GM19467 (cell line): ENCODE measurements at regions not wholly inside any gene's neighbourhood (a gene's known extent, or its start where the extent isn't known, plus 50 kb on each side); places are given as distances from the start of the nearest gene placed in this dataset.

Experiments used
- ATAC-seq: cut with Tn5 transposase; IDR thresholded peaks from one replicate; pipeline ENCODE4 v1.9.1; 2021; ENCODE audit warnings: mild to moderate bottlenecking, moderate library complexity; ENCODE audit not compliant: unreplicated experiment

DNA sequence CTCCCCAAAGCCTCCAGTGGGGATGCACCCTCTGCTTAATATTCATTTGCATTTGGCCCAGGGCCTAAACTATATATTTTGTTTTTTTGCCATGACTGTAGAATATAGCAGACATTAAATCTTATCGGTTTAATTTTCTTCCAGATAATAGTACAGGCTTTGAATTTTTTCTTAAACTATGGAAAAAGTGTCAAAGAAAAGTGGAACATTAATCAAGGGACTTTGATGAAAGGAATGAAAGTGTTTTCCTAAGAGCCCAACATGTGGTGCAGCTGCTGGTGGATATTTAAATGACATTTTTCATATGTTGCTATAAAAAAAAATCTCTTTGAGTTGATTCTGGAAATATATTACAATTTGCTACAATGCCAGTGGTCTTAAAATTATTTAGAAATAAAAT lies 346.8 kb downstream of the CYP26B1 start:
- ATAC-seq: no peak

DNA sequence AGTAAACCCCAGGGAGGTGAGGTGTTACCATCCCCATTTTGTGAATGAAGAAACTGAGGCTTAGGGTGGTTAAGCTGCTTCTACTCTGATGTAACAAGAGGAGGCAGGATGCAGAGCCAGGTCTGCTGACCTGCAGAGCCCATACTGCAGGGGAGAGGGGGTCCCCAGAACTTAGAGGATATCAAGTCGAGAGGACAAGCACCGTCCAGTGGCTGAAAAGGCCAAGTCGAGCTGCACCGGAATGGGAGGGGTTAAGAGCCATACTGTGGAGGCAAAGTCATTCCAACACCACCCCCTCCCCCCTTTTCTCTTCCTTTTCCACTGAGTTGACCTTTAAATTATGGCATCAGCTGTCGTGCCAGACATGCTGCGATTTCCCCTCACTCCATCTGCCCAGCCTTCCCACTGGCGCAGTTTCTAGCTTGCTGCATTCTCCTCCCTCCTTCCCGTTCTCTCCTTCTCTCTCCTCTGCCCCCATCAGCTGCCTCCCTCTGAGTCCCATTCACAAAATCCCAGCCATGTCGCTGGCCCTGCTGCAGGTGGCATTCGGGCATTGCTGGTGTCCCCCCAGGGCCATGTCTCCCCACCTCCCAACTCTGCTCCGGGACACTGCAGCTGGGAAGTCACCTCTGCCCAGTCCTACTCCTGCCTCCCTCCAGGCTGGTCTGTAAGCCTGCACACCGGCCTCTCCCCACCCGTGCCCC lies 346.9 kb downstream of the DYSF start:
- ATAC-seq: no peak

DNA sequence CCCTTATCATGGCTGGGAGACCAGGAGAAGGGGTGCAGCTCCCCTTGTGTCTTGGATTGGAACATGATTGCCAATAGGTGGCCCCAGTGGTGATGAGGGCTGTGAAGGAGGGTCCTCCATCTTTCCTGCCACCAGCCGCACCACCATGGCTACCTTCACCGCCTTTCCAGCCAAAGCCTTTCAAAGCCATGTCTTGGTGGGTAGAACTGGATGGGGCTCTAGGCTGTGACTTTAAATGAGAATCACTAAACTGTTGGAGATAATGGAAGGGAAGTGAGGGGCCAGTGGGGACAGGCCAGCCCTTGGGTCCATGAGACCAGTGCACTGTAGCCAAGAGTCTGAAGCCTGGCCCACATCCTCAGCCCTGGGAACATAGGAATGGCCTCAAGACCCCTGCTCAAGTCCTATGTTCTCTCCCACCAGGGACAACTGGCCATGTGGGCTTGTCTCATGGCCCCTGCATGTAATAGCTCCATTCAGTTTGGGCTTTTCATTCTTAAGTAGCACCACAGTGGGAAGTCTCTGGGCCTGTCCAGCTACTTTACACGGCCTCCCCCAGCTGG lies 345.7 kb downstream of the DYSF start:
- no peak for ATAC-seq

DNA sequence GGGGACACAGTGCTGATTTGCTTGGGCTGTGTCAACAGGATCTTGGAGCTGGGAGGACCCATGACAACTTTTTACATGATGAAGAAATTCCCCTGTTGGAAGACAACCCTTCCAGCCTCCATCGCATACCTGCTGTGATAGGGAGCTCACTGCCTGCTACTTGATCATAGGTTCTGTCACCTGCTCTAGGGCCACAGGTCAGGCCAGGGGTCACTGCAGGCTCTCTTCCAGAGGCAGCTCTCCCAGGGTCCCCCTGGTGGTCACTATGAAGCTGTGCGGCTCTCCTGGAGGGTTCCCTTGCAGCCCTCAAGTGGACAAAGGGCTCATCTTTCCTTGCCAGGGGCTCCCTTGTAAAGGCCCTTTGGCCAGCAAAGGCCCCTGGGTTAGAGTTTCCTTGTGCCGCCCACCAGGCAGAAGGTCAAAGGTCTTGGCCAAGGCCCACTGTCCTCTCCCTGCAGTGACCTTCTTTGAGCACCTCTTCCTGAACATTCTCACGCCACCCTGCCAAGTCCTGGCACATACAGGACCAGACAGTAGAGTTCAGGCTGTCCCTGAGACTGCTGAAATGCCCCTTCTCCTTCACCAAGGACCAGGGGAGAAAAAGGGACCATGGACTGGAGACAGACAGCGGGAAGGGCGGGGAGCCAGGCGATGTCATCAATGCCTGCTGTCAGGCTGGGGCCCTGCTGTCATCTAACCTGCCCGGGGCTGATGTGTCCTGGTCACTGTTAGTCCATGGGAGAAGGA lies 345.1 kb downstream of the DYSF start:
- no peak for ATAC-seq

DNA sequence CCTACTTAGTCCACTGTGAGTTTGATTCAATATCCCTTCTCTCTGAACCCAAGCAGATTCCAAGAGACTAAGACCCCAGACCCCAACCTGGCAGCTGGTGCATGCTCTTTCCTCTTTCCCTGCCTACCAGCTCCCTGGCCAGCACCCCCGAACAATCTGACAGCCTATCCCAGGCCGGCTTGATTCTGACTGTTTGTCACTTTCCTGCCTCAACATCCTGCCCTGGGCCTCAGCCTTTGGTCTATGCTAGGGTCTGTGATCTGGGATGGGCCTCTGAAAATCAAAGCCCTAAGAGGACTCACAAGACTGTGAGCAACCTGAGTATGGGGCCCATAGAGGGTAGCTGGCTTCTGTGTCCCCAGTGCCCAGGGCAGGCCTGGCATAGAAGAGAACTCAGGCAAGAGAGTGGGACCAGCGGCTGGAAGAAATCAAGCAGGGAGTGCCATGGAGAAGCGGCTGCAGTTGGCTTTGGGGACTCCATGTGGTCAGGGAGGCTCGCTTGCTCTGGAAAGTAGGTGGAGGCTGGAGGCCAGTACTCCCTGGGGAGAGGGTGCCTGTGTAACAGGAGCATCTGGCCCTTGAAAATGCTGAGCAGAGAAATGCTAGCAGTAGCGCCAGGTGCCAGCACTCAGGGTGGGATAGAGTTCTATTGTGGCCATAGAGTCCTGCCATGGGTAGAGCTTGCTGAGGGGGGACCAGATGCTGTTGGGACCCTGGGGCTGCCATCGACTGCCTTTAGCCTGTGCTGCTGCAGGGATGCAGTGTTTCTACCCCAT lies 343.9 kb downstream of the DYSF start:
- ATAC-seq: no peak

DNA sequence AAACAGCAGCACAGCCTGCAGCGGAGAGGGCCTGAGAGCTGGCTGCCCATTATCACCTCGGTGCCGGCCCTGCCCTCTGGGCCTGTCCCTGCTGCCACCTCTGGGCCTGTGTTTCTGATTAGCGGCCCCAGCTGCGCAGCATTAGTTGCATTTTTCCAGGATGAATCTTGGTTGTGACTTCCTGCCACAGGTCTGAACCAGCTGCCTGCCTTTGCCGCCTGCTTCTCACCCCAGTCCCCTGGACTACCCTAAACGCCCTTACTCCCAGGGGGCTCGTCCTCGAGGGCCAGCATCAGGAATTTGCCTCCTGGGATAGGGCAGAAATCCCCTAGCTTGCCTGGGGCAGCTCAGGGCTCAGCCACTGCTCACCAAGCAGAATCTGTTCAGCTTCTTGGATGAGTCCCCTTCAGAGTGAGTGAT lies 342.8 kb downstream of the DYSF start:
- no peak for ATAC-seq

DNA sequence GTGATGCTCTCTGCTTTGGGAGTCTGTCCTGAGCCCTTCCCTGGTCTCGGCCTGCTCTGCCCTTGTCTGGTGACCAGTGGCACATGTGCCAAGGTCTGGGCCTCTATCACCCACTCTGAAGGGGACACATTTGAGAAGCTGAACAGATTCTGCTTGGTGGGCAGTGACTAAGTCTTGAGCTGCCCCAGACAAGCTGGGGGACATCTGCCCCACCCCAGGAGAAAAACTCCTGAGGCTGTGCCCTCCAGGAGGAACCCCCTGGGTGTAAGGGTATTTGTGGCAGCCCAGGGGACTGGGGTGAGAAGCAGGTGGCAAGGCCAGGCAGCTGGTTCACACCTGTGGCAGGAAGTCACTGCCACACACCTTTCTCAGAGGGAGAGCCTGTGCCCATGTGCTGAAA lies 342.1 kb downstream of the DYSF start:
- no peak for ATAC-seq

DNA sequence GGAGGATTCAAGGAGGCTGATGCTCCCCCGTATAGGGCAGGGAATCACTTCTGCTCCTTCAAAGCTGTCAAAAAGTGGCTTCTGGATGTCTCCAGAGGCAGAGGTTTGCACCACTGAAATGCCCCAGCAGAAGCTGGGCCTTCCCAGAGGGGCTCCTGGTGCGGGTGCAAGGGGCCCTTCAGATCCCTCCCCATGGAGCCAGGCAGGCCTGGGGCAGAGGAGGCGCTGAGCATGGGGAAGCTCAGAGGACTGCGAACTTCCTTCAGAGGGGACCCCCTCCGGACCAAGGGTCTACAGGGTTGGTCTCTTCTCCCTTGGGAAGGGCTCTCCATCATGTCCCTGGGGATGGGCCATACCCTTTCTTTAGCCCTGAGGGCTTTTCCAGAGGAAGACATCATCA lies 341.2 kb downstream of the DYSF start:
- no peak for ATAC-seq

DNA sequence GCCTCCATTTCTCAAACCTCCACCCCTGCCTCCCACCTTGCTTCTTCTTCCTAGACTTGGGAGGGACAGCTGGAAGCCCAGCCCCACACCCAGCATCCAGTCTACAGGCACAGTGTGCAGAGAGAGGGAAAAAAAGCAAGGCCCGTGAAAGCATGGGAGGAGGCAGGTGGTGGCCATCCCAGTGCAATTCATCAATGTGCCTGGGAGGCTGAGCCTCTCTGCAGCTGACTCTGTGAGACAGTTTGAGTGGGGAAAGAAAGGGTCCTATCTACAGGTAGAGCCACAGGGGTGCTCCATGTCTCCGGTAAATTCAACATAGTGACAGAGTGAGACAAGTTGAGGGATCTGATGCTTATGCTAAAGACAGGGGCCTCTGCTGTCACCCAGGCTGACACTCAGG lies 340.6 kb downstream of the DYSF start:
- no peak for ATAC-seq

DNA sequence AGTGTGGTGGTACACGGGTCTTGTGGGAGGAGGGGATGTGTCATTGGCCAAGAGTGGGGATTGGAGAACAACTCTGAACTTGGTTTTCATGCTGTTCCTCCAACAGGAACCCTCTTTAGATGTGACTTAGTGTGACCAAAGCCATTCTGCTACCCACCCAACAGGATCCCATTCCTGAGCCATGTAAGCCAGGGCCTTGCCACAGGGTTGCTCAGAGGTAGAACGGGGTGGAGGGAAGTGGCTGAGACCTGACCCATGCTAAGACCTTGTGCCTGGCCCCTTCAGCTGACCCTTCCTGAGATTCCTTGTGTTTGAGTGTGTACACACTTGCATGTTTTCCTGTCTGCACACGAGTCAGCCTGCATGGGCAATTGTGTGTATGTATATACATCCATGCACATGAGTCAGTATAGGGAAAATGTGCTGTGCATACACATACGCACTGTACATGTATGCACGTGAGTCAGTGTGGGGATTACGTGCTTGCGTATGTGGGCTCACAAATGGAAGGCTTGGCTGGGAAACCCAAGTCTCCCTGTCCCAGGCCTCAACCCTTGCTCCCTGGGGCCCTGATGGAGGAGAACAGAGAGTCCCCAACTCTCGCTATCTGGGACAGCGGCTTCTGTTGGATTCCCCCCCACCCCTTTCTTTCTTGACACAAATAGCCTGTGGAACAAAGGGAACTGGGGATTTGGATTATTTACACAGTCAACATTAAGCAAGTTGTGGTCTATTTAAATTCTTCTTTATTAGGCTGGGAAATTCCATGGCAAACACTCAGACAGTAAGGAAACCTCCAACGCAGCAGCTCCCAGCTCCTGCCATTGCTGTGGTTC lies 339.8 kb downstream of the DYSF start:
- no peak for ATAC-seq

DNA sequence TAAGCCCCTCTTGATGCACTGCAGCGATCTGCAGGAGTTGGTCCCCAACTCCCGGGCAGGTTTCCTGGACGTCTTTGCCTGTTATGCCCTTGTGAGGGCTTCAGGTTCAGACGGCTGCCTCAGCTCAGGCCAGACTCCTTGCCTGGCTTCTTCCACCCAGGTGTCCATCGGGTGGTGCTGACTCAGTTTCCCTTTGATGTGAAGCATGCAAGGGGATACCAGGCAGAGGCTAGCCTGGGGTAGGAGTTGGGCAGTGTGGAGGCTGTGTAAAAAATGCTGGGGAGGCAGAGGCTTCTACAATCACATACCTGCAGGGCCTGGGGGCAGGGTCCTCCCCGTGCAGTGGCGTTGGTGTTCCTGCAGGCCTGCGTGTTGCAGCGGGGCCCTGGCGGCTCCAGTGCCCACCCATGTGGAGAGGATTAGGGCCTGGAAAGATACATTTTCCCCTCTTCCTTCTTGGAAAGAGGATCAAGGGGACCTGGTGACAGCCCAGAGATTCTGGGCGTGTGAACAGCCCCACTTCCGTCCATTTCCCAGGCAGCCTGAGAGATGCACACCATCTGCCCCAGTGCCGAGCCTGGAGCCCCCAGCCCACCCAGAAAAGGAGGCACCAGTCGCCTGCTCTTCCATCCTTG lies 338.3 kb downstream of the DYSF start:
- ATAC-seq: no peak

DNA sequence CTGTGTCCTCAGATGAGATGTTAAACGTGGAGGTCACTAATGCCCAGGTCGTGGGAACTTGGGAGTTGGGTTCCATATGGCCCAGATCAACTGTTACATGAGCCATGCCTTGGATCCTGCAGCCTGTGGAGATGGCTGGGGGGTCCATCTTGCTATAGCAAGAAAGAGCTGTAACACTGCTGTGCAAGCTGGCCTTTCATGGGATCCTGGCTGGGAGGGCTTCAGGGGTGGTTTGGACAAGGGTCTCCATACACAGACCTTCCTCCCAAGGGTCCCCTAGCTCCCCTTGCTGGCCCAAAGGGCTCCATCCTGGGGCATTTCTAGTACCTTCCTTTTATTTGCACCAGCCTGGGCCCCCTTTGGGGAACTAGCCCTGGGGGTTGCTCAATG lies 337.7 kb downstream of the DYSF start:
- no peak for ATAC-seq

DNA sequence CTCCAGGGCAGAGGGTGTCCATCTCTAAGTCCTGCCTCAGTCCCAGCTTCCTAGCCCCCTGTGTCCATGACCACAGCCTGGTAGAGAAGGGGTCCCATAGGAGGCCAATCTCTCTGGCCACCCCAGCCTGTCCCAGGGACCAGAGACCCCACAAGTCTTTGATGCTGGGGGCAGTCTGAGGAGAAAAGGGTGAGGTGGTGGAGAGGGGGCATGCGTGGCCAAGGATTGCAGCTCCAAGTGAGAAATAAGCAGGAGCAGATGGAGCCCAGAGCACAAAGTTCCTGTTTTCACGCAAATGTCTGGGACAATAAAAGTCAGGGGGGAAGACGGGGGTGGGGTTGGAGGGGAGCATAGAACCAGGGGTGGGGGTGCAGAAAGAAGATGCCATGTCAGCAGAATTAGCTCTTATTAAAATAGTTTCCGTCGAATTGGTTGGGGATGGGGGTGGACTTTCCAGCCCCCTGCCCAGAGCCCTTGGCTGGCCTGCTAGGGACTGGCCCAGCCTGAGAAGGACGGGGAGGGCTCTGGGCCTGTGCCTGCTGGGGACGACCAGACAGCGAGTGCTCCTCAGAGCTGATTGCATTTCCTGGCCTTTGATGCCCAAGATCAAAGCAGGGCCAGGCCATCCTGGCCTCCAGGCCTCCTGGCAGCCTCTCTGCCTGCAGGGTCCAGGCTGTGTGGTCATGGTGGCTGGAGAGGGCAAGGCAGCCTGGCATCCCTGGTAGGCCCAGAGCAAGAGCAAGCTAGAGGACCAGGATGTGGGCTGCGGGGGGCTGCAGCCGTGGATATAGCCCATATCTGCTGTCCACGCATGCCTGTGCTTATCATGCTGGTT lies 337.1 kb downstream of the DYSF start:
- no peak for ATAC-seq

DNA sequence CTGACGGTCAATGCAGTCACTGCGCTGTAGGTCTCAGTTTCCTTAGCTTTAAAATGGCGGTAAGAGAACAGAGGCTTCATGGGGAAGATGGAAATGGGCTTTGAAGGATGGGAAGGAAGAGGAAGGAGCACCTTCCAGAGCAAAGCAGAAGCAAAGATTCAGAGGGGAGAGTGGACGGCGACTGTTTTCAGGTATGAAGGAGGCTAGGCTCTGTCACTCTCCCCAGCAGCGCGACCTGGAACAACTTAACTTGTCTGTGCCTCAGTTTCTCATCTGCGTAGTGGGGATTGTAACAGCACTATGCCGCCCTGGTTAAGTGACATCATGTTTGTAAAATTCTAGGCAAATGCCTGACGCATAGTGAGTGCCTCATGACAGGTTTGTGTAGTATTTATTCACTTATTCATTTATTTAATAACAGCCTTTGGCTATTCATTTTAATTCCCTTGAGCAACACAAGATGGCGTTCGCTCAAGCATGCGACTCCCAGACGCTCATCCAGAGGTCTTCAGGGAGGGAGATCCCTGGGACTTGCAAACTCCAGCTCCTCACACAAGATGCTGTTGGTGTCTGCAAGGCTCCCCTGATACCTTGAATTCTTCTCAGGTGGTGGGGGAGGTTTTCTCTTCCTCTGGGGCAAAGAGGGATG lies 336.3 kb downstream of the DYSF start:
- ATAC-seq: no peak

DNA sequence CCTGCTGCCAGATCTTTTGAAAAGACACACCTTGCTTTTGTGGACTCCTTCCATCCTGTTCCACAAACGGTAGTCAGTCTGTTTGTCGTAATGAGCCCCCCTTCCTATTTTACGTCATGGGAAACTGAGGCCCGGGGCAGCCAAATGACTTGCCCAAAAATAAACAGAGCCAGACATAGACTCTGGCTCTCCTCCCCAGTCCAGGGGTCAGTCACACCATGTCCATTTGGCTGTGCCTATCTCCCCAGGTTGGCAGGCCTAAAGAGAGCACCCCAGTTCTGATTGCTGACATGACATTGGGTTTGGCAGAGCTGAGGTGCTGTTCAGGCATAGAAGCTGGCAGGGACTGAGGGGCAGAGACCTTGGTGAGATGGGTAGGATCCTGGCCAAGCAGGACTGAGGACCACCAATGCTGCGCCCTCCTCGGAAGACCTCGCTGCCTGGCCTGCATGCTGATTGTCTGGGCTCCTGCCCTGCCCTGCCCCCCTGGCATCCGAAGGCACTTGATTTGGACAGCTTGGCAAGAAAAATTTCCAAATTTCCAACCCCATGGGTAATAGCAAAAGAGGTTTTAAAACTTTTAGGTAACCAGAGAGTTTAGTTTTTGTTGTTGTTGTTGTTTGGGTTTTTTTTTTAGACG lies 335.4 kb downstream of the DYSF start:
- no peak for ATAC-seq

DNA sequence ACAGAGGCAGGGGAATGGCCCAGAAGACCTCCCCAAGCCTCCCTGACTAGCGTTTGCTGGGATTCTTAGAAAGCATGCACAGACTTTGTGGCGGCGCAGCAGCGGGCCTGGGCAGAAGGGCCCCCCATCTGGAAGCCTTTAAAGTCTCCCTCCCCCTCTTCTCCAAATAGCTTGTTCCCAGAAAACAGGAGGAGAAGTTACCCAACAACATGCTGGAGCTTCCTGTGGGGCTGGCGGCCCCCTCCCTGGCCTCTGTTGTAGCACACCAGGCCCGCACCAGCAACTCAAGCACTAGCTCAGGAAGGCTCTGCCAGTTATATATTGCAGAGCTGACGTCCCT lies 334.8 kb downstream of the DYSF start:
- ATAC-seq: no peak

DNA sequence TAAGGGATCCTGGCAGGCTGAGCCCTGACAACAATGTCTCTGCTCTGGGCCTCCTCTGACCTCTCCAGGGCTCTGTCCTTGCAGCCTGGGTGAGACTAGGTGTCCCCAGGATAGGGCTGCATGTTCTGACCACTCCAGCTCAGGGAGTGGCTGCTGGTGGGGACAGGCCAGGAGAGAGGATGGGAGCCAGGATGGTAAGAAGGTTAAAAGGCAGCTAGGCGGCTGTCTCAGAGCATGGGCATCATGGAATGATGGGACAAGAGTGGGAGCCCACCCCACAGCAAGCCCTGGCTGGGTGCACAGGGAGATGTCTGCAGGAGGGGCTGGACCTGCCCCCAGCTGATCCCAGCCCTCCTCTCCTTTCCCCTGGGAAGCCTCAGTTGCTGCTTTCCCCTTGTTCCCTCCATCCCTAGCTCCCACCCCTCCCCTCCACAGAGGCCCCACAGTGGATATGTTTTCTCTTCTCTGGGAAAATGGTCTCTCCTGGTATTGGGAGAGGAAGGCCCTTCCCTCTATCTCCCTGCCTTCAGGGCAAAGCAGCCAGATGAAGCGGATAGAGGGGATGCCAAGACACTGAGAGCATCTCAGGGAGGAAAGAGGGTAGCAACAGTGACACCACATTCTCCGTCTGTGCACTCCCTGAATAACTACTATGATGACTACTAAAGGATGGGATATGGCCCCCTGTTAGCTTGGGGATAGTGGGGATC lies 334.3 kb downstream of the DYSF start:
- ATAC-seq: no peak

DNA sequence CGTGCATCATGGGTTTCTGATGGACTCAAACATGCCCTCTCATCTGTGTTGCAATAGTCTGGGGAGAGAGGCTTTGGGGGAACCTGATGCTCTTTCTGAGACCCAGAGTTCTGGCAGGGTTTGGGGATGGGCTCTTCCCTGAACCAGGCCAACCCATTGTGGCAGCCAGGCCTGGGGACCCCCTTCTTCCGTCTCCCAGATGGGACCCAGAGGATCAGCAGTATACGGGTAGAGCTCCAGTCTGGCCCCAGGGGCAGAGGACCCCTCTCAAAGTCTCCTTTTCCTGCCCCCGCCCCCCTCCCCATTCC lies 333.7 kb downstream of the DYSF start:
- ATAC-seq: no peak
